ENCODE measurements at regions not wholly inside any gene's neighbourhood (a gene's known extent, or its start where the extent isn't known, plus 50 kb on each side); places are given as distances from the start of the nearest gene placed in this dataset.

GRCh38 chr2:104043864-104044263 lies 810.1 kb upstream of the POU3F3 start (continued):
- TF ChIP-seq CHD7 (IDR thresholded peaks at IDR 0.05; ENCODE audit: insufficient replicate concordance, low read length) (no peak), SP4 (IDR thresholded peaks at IDR 0.05; ENCODE audit: low read length) (no peak), RAD21 (IDR thresholded peaks at IDR 0.05 in 1 of 2, conservative IDR thresholded peaks at IDR 0.05 in 1 of 2; ENCODE audit: low read depth in 2 of 2, low read length in 2 of 2) (no peak), CTCF (IDR thresholded peaks at IDR 0.05; ENCODE audit: control extremely low read depth in 1 of 3, insufficient read depth in 1 of 3, low read depth in 1 of 3, low read length in 3 of 3) (no peak), JUND (IDR thresholded peaks at IDR 0.05; ENCODE audit: low read length) (no peak), KDM1A (IDR thresholded peaks at IDR 0.05; ENCODE audit: borderline replicate concordance, low read length) (no peak), ATF3 (IDR thresholded peaks at IDR 0.05; ENCODE audit: insufficient read depth, low read depth, low read length) (no peak), JUN (IDR thresholded peaks at IDR 0.05; ENCODE audit: low read depth, low read length) (no peak)

Data from H1 (cell line).